Neuronal stem cell (in vitro differentiated cells): ENCODE measurements at regions not wholly inside any gene's neighbourhood (a gene's known extent, or its start where the extent isn't known, plus 50 kb on each side); places are given as distances from the start of the nearest gene placed in this dataset.

Source experiments
- DNase-seq: peaks from one replicate; pipeline ENCODE4 v3.0.0-alpha.2; 2013; ENCODE audit warnings: low spot score
- H2AFZ ChIP-seq: one replicate; pipeline ENCODE4 v1.6.1; 2013; ENCODE audit warnings: mild to moderate bottlenecking, low read length, inconsistent platforms
- H2AK5ac ChIP-seq: 2 replicates; pipeline ENCODE4 v1.6.1; 2013; ENCODE audit warnings: low read depth, mild to moderate bottlenecking, inconsistent platforms, low read length, moderate library complexity, mixed read lengths
- H2BK120ac ChIP-seq: 2 replicates; pipeline ENCODE4 v1.6.1; 2013; ENCODE audit warnings: low read depth, mild to moderate bottlenecking, inconsistent platforms, low read length, moderate library complexity, mixed read lengths
- H2BK12ac ChIP-seq: one replicate; pipeline ENCODE4 v1.6.1; 2013; ENCODE audit warnings: low read length, inconsistent platforms
- H2BK15ac ChIP-seq: 2 replicates; pipeline ENCODE4 v1.6.1; 2013; ENCODE audit warnings: mild to moderate bottlenecking, low read length, inconsistent platforms, mixed read lengths
- H2BK5ac ChIP-seq: one replicate; pipeline ENCODE4 v1.6.1; 2013; ENCODE audit warnings: inconsistent platforms, mild to moderate bottlenecking, low read length, moderate library complexity
- H3K14ac ChIP-seq: one replicate; pipeline ENCODE4 v1.6.1; 2013; ENCODE audit warnings: low read length, inconsistent platforms
- H3K18ac ChIP-seq: 2 replicates; pipeline ENCODE4 v1.6.1; 2013; ENCODE audit warnings: low read length, inconsistent platforms
- H3K23ac ChIP-seq: 2 replicates; pipeline ENCODE4 v1.6.1; 2013; ENCODE audit warnings: low read depth, mild to moderate bottlenecking, mixed read lengths, low read length, inconsistent platforms; ENCODE audit not compliant: poor library complexity
- H3K27ac ChIP-seq: replicated peaks from 3 replicates; pipeline ENCODE4 v1.5.1; 2013; ENCODE audit warnings: low read length, inconsistent platforms
- H3K27me3 ChIP-seq, 3 experiments: 2 replicates each; pipeline ENCODE4 v1.6.1; 2013; ENCODE audit warnings: low read length in 3 of 3, mild to moderate bottlenecking in 2 of 3, inconsistent platforms in 1 of 3, low read depth in 1 of 3, mixed read lengths in 1 of 3, moderate library complexity in 1 of 3; ENCODE audit not compliant: control insufficient read depth in 3 of 3, insufficient read depth in 3 of 3
- H3K36me3 ChIP-seq, 2 donors: replicated peaks in 1 of 2; 2 replicates each; pipeline ENCODE4 v1.6.1; 2013; ENCODE audit warnings: low read length in 2 of 2; ENCODE audit not compliant: control insufficient read depth in 2 of 2, insufficient read depth in 2 of 2
- H3K4ac ChIP-seq: 2 replicates; pipeline ENCODE4 v1.6.1; 2013; ENCODE audit warnings: inconsistent platforms, mild to moderate bottlenecking, low read length, moderate library complexity
- H3K4me1 ChIP-seq, 2 donors: 1 replicate in 1 of 2; 2 replicates in 1 of 2; pipeline ENCODE4 v1.6.1; 2013; ENCODE audit warnings: low read length in 2 of 2, low read depth in 1 of 2; ENCODE audit not compliant: control insufficient read depth in 2 of 2, insufficient read depth in 1 of 2
- H3K4me2 ChIP-seq: one replicate; pipeline ENCODE4 v1.6.1; 2013; ENCODE audit warnings: mild to moderate bottlenecking, low read length, inconsistent platforms; ENCODE audit not compliant: insufficient read depth, poor library complexity, severe bottlenecking
- H3K4me3 ChIP-seq, 2 donors: 2 replicates each; pipeline ENCODE4 v1.5.1; 2013; ENCODE audit warnings: low read length in 2 of 2, mild to moderate bottlenecking in 2 of 2, inconsistent platforms in 1 of 2, moderate library complexity in 1 of 2
- H3K79me1 ChIP-seq: one replicate; pipeline ENCODE4 v1.6.1; 2013; ENCODE audit warnings: low read depth, mild to moderate bottlenecking, inconsistent platforms, low read length, moderate library complexity
- H3K9ac ChIP-seq: one replicate; pipeline ENCODE4 v1.6.1; 2013; ENCODE audit warnings: mild to moderate bottlenecking, low read depth, low read length, inconsistent platforms; ENCODE audit not compliant: poor library complexity
- H3K9me3 ChIP-seq, 2 donors: replicated peaks in 1 of 2; 2 replicates each; pipeline versions ENCODE3 to v1.6.1; 2013; ENCODE audit warnings: low read length in 2 of 2, mild to moderate bottlenecking in 2 of 2, inconsistent platforms in 1 of 2, low read depth in 1 of 2, mixed read lengths in 1 of 2, moderate library complexity in 1 of 2; ENCODE audit not compliant: control insufficient read depth in 2 of 2, insufficient read depth in 1 of 2
- H4K8ac ChIP-seq: one replicate; pipeline ENCODE4 v1.6.1; 2013; ENCODE audit warnings: low read depth, mild to moderate bottlenecking, inconsistent platforms, low read length, moderate library complexity
- H4K91ac ChIP-seq: one replicate; pipeline ENCODE4 v1.6.1; 2013; ENCODE audit warnings: low read length, low read depth, mild to moderate bottlenecking, inconsistent platforms; ENCODE audit not compliant: poor library complexity
- WGBS, 2 donors: extraction: QIAGEN DNeasy Blood & Tissue Kit; methylation state at CpG; one replicate each; pipeline ENCODE4 v1.1.7; 2013; ENCODE audit warnings: missing lambda C conversion rate in 2 of 2, mixed read lengths in 1 of 2; ENCODE audit not compliant: insufficient read length in 2 of 2, insufficient replicate concordance in 1 of 2; ENCODE audit errors: extremely low coverage in 2 of 2; 5-methylcytosine and 5-hydroxymethylcytosine counted together

- H3K4me1 ChIP-seq: no peaks in the 10 kb centered on the region
- H3K14ac ChIP-seq: no peak overlapping the region
- H2BK120ac ChIP-seq: no peak overlapping the region
- no peaks in the 10 kb centered on the region for H3K27me3 ChIP-seq
- H3K23ac ChIP-seq: no peak overlapping the region
- no peak overlapping the region for H3K4me3 ChIP-seq
- no peaks in the 10 kb centered on the region for H3K36me3 ChIP-seq
- H4K8ac ChIP-seq: no peak overlapping the region
- no peak overlapping the region for H2AFZ ChIP-seq
- H3K27ac ChIP-seq: no peak overlapping the region
- WGBS, 2 donors: no CpG with 5 or more reads among the region's 2 CpGs
- H2BK15ac ChIP-seq: no peak overlapping the region
- H3K9ac ChIP-seq: no peak overlapping the region
- no peak for DNase-seq
- H3K4me2 ChIP-seq: no peak overlapping the region
- H3K9me3 ChIP-seq: no peaks in the 10 kb centered on the region
- no peak overlapping the region for H3K18ac ChIP-seq
- H2BK12ac ChIP-seq: no peak overlapping the region
- no peak overlapping the region for H2BK5ac ChIP-seq
- no peak overlapping the region for H4K91ac ChIP-seq
- H3K79me1 ChIP-seq: no peaks in the 10 kb centered on the region
- H3K4ac ChIP-seq: no peak overlapping the region
- H2AK5ac ChIP-seq: no peak overlapping the region
Measured at GRCh38 chr21:24617819-24618218, 989.5 kb downstream of the MRPL39 start.

DNA sequence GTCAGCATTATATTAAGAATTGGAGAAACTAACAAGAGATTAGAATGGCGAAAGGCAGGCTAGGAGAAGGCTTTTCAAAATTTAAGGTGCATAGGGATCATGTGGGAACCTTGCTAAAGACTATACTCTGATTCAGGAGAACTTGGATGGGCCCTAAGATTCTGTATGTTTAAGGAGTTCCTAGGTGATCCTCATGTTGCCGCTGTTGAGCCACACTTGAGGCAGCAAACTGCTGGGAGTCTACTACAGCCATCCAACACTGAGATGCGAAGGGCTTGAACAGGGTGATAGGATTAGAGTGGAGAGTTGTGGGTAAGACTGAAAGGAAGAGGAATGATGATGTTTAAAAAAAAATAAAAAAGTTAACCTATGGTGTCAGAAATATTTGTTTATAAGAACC lies 1013.2 kb downstream of the MRPL39 start:
- Histone ChIP-seq H3K79me1 (no peaks in the 10 kb centered on the region), H3K9me3 (no peaks in the 10 kb centered on the region), H3K4ac (no peak overlapping the region), H3K14ac (no peak overlapping the region), H4K91ac (no peak overlapping the region), H4K8ac (no peak overlapping the region), H3K4me3 (no peak overlapping the region), H3K36me3 (no peaks in the 10 kb centered on the region), H2BK120ac (no peak overlapping the region), H2AK5ac (no peak overlapping the region), H3K23ac (no peak overlapping the region), H3K27me3 (no peaks in the 10 kb centered on the region), H2BK5ac (no peak overlapping the region), H3K27ac (no peak overlapping the region), H3K9ac (no peak overlapping the region), H2AFZ (no peak overlapping the region), H2BK15ac (no peak overlapping the region), H3K4me1 (no peaks in the 10 kb centered on the region), H3K18ac (no peak overlapping the region), H3K4me2 (no peak overlapping the region), H2BK12ac (no peak overlapping the region)
- DNase-seq: no peak
- no CpG with 5 or more reads among the region's 3 CpGs for whole genome bisulfite sequencing, 2 donors

GRCh38 chr21:24590261-24590660 lies 1017.0 kb downstream of the MRPL39 start:
- H2AK5ac ChIP-seq: no peak overlapping the region
- no peak overlapping the region for H3K9ac ChIP-seq
- H3K23ac ChIP-seq: no peak overlapping the region
- no peak overlapping the region for H3K27ac ChIP-seq
- no peak overlapping the region for H4K8ac ChIP-seq
- no peak overlapping the region for H4K91ac ChIP-seq
- no peak overlapping the region for H3K4ac ChIP-seq
- H3K18ac ChIP-seq: no peak overlapping the region
- no peaks in the 10 kb centered on the region for H3K27me3 ChIP-seq
- no peak overlapping the region for H2BK12ac ChIP-seq
- H2BK15ac ChIP-seq: no peak overlapping the region
- H3K36me3 ChIP-seq: no peaks in the 10 kb centered on the region
- H2AFZ ChIP-seq: no peak overlapping the region
- H3K79me1 ChIP-seq: no peaks in the 10 kb centered on the region
- no peak overlapping the region for H3K4me3 ChIP-seq
- no CpG with 5 or more reads among the region's 3 CpGs for WGBS, 2 donors
- H3K4me1 ChIP-seq: no peaks in the 10 kb centered on the region
- H3K14ac ChIP-seq: no peak overlapping the region
- H3K4me2 ChIP-seq: no peak overlapping the region
- no peak for DNase-seq
- no peaks in the 10 kb centered on the region for H3K9me3 ChIP-seq
- H2BK5ac ChIP-seq: no peak overlapping the region
- H2BK120ac ChIP-seq: no peak overlapping the region

DNA sequence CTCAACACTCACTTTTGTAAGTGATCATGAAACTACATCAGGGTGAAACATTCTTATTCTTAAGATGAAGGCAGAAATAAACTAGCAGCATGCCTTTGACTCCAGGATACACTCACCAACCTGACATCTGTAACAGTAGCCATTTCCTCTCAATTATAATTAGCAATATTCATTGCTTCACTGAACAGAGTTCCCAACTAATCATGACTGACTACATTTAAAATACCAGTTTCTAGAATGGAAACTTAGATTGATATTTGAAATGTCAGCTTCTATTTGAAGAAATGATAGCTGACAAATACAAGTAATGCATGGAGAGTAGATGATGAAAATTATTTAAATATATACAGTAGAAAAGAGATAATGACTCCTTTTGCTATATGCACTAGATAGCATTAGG lies 1023.8 kb downstream of the MRPL39 start:
- H3K4me2 ChIP-seq: no peak overlapping the region
- no peaks in the 10 kb centered on the region for H3K27me3 ChIP-seq
- H3K79me1 ChIP-seq: no peaks in the 10 kb centered on the region
- no peak overlapping the region for H2BK12ac ChIP-seq
- H2BK5ac ChIP-seq: no peak overlapping the region
- no peak overlapping the region for H4K91ac ChIP-seq
- no peaks in the 10 kb centered on the region for H3K4me1 ChIP-seq
- H2AFZ ChIP-seq: no peak overlapping the region
- no peak overlapping the region for H3K18ac ChIP-seq
- no peak overlapping the region for H3K4ac ChIP-seq
- H3K23ac ChIP-seq: no peak overlapping the region
- no peak overlapping the region for H2BK15ac ChIP-seq
- no peaks in the 10 kb centered on the region for H3K36me3 ChIP-seq
- H3K14ac ChIP-seq: no peak overlapping the region
- no peak overlapping the region for H3K9ac ChIP-seq
- no peak overlapping the region for H3K4me3 ChIP-seq
- DNase-seq: no peak
- H3K27ac ChIP-seq: no peak overlapping the region
- H2BK120ac ChIP-seq: no peak overlapping the region
- H2AK5ac ChIP-seq: no peak overlapping the region
- no peaks in the 10 kb centered on the region for H3K9me3 ChIP-seq
- H4K8ac ChIP-seq: no peak overlapping the region
